GM19351 (cell line): ENCODE measurements at regions not wholly inside any gene's neighbourhood (a gene's known extent, or its start where the extent isn't known, plus 50 kb on each side); places are given as distances from the start of the nearest gene placed in this dataset.
A peak's percentile ranks its signal among the peaks of the same experiment; 100 is the strongest.

Source experiments
- ATAC-seq: cut with Tn5 transposase; IDR thresholded peaks from one replicate; pipeline ENCODE4 v1.9.1; 2021; ENCODE audit warnings: mild to moderate bottlenecking, moderate library complexity; ENCODE audit not compliant: unreplicated experiment

DNA sequence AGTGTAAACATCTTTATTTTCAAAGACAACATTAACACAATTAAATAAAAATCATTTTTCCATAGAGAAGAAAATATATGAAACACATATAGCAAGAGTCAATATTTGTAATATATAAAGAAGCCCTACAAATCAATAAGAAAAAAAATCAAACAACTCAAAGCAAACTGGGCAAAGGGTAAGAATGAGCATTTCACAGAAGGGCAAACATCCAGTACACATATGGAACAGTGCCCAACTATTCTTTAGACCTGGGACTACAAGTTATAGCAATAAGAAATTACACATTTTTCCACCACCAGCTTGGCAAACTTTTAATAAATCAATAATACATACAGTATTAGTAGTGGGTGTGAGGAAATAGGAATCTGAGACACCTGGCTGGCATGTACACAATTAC, 324.1 kb downstream of the CYP26B1 start:
- no peak for ATAC-seq

DNA sequence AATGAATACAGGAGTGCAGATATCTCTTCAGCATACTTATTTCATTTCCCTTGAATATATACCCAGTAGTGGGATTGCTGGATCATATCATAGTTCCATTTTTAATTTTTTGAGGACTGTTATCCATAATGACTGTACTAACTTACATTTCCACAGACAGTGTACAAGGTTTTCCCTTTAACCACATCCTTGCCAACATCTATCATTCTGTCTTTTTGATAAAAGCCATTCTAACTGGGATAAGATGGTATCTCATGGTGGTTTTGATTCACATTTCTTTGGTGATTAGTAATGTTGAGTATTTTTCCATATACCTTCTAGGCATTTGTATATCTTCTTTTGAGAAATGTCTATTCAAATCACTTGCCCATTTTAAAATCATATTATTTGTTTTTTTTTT, 325.2 kb downstream of the CYP26B1 start:
- ATAC-seq: no peak

GRCh38 chr2:71821856-71822255, 325.8 kb downstream of the CYP26B1 start:
- ATAC-seq: no peak

DNA sequence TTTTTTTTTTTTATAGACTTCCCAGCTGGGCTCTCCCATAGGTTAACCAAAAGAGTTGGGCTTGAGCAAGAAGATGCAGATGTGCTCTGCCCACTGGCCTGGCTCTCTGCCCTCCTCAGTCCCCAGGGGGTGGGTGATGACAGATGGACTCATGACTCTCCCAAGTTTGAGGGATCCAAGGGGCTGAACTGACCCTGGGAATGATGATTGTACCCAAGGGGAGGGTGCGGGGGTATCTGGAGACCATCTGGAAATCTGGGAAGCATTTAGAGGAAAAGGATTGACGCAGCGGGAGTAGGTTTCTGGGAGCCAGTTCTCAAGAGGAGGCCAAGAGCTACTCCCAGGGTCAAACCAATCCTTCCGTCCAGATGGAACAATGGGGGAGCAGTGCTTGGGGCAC, 330.8 kb downstream of the CYP26B1 start:
- ATAC-seq: no peak

- ATAC-seq: no peak
These were observed 331.8 kb downstream of the CYP26B1 start for GRCh38 chr2:71815701-71816474.

DNA sequence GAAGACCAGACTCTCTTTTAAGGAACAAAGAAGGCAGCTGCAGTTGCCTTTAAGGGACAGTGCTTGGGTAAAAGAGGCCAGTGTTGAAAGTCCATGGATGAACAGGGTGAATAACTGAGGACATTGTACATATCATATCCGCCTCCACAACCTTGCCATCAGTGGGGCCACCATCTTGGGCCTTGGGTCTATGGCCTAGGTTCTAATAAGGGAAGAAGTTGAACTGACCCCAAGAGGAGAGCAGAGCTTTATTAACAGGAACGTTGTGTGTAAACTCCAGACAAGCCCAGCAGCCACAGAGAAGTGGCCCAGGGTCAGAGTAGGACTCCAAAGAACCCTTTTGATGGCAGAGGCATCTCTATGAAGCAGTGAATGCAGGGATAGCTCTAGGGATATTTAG, 332.8 kb downstream of the CYP26B1 start:
- ATAC-seq: no peak

GRCh38 chr2:71813807-71814470, 333.7 kb downstream of the CYP26B1 start:
- ATAC-seq: no peak

DNA sequence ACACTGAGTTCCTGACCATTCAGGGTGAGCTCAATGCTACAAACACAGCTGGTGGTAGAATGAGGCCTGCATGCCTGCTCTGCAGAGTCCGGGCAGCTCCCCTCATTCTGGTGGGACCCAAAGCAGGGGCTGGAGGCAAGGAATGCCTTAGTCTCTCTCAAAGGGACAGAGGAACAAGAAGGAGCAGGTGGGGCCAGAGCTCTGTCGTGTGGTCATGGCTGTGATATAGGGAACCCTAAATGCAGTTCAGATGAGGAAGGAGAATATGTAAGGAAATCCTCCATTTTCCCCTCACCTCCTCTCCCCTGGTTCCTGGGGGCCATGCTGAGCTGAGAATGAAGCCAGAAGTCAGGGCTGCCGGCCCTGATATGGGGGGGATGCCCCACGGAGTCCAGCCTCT, 334.3 kb downstream of the CYP26B1 start:
- ATAC-seq: no peak

GRCh38 chr2:71812736-71813135, 334.9 kb downstream of the CYP26B1 start:
- no peak for ATAC-seq

DNA sequence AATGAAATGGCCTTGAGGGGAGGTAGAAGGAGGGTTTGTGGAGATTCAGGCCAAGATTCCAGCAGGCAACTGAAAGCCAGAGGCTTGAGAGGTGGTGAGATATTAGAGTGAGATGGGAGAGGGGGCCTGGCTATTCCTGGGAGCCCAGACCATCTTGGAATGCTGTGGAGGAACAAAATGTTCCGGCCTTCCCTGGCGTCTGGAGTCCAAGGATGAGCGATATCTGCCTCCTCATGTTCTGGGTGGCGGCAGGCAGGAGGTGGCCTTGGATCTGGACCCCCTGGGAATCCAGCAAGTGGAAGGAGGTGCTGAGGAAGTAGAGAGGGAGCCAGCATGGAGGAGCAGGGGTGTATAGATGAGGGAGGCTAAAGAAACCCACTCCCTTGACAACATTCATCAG, 335.9 kb downstream of the CYP26B1 start:
- no peak for ATAC-seq

DNA sequence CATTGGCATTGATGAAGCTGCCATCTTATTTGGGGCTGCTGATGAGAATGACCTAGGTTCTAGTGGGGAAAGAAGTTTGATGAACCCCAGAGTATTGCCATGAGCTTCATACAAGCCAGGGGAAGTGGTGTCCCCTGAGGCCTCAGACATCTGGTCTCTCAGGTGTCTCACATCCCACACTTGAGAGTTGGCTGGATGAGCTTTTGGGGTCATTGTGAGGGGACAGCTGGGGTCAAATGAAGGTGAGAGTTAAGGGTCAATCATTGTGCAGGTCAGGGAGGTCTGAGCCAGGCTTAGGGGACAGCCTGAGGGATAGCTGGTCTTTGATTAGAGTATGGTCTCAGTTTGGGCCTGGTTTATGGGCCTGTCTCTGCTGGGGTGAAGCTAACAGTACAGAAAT, 336.5 kb downstream of the CYP26B1 start:
- ATAC-seq: no peak

DNA sequence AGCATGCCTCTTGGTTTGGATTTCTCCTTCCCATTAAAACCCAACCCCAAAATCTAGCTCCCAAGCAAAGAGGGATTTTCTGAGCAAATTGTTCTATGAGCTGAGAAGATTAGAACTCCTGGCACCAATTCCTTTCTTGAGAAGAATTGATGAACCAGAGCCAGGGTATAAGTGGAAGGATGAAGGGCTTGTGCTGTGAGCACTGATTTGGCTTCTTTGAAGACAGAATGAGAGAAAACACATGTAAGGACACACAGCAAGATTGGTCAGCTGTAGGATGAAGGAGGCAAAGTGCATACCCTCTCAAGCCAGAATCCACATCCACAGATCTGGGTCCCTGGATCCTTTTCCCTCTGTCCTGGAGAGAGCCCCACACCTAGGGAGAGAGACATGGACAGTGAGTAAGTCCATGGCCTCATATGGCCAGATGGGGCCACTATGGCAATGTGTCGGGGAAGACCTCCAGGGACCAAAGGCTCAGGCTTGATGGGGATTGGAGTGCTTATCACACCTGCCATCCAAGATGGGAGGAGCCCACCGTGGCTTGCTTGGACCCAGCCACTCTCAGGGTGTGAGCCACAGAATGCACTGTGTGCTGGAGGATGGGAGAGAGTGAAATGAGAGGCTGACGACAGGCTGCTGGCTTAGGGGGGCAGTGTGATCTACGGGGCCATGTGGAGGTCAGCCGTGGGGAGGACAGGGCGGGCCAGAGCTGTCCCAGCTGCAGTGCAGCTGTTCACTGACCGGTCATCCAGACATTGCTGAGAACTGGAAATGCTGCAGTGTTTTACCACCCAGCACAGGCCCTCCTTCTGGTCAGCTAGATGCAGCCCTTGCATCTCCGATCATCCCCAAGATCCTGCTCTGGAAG, 339.8 kb downstream of the CYP26B1 start:
- no peak for ATAC-seq

- peak; percentile 51 for ATAC-seq
These were observed 341.2 kb downstream of the CYP26B1 start for GRCh38 chr2:71806432-71806831.

DNA sequence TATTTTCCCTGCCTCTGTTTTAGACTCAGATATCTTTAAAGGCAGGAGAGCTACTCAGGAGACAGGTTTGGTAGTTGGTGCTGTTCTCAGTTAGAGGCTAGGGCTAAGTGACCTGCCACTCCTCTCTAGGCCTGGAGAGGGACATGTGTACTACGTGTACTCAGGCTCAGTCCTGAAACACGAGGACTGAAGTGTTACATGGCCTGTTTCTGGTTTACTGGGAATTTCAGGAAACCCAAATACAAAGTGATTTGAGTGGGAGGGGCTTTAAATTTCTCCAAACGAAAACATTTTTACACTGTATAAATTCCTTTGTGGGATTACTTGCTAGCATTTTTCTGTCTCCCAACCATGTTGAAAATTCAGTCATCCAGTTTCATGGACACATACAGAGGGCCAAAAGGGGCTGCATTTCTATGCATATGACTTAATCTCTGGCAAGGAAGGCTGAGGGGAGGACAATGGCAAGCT, 343.3 kb downstream of the CYP26B1 start:
- ATAC-seq: no peak

DNA sequence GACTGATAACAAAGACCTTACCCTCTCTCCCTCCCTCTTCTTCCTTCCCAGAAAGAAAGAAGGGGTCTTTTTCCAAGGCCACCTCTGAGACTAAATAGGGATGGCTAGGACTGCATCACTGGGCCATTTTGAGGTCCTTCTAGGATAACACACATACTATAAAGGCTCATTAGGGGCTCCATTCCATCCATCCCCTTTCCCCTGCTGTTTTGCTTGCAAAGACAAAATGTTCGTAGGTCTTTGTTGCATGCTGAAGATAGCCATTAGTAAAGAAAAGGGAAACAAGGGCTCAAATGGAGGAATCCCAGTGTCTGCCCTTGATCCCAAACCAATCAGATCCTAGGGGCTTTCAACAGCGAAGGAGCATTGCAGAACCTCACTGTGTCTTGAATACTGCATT, 344.3 kb downstream of the CYP26B1 start:
- no peak for ATAC-seq

DNA sequence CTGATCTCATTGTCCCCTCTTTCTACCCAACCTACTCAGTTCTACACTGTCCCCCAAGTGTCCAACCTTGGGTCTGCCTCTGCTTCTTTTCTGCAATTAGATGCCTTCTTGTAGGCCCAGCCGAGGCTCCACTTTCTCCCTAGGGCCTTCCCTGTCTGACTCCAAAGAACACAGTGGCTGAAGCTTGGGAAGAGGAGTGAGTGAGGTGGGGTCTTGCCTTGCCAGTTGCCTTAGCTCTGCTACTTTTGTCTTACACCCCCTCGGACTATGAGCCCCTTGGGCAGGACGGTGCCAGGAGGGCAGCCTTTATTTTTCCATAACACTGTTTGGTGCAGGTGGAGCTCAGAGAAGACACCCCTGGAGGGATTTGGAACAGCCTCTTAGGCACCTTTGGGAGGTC, 345.1 kb downstream of the CYP26B1 start:
- ATAC-seq: no peak

DNA sequence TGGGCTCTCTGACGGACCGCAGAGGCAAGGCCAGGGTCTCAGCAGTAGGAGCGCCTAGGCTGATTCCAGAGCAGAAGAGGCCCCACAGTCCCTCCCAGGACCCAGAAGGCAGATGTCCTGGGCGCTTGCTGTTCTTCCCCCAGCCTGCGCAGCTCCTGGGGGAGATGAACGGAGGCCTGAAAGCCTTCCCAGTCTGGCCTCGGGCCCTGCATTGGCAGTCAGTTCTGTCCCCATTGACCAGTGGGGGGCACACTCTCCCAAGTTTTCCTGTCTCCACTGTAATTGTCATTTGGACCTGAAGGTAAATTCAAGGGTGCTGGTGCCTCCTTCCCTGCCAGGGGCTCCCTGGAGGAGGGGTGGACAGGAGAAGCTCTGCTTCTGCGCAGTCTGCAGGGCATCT, 345.7 kb downstream of the CYP26B1 start:
- no peak for ATAC-seq

- ATAC-seq: no peak
These were observed 346.1 kb downstream of the CYP26B1 start for GRCh38 chr2:71801556-71801955.

DNA sequence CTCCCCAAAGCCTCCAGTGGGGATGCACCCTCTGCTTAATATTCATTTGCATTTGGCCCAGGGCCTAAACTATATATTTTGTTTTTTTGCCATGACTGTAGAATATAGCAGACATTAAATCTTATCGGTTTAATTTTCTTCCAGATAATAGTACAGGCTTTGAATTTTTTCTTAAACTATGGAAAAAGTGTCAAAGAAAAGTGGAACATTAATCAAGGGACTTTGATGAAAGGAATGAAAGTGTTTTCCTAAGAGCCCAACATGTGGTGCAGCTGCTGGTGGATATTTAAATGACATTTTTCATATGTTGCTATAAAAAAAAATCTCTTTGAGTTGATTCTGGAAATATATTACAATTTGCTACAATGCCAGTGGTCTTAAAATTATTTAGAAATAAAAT, 346.8 kb downstream of the CYP26B1 start:
- ATAC-seq: no peak

DNA sequence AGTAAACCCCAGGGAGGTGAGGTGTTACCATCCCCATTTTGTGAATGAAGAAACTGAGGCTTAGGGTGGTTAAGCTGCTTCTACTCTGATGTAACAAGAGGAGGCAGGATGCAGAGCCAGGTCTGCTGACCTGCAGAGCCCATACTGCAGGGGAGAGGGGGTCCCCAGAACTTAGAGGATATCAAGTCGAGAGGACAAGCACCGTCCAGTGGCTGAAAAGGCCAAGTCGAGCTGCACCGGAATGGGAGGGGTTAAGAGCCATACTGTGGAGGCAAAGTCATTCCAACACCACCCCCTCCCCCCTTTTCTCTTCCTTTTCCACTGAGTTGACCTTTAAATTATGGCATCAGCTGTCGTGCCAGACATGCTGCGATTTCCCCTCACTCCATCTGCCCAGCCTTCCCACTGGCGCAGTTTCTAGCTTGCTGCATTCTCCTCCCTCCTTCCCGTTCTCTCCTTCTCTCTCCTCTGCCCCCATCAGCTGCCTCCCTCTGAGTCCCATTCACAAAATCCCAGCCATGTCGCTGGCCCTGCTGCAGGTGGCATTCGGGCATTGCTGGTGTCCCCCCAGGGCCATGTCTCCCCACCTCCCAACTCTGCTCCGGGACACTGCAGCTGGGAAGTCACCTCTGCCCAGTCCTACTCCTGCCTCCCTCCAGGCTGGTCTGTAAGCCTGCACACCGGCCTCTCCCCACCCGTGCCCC, 346.9 kb downstream of the DYSF start:
- ATAC-seq: no peak

GRCh38 chr2:71799013-71799575, 345.7 kb downstream of the DYSF start:
- no peak for ATAC-seq
